ENCODE measurements at regions not wholly inside any gene's neighbourhood (a gene's known extent, or its start where the extent isn't known, plus 50 kb on each side); places are given as distances from the start of the nearest gene placed in this dataset.
"Not testable (repeated sequence)": the region's sequence is repeated elsewhere in the genome, so short reads cannot be mapped to it uniquely, and the experiment has no call there.

GRCh38 chr16:17977260-17977659, 359.3 kb downstream of the NPIPA8 start:
- no peak for DNase-seq

GRCh38 chr16:17972460-17972943, 364.0 kb downstream of the NPIPA8 start:
- DNase-seq, result no peak

DNA sequence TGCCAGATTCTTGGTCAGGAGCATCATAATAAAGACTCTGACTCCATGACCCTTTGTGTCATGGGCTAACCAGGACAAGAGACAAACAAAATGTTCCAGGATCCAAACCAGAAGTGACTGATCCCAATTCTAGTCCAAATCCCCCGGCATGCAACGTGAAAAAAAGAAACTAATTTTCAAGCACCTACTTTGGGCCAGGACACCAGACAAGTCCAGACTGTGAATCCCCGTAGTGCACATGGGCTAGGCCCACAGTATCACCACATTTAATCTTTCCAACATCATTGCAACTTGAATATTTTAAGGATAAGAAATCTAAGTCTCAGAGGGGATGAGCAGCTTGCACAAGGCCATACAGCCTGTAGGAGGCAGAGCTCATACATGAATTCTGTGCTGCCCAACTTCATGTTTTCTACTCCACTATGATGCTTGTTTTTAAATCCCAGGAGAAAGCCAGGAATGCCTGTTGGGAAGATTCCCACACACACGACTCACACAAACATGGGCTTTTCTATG, 365.7 kb downstream of the NPIPA8 start:
- no peak for DNase-seq

DNA sequence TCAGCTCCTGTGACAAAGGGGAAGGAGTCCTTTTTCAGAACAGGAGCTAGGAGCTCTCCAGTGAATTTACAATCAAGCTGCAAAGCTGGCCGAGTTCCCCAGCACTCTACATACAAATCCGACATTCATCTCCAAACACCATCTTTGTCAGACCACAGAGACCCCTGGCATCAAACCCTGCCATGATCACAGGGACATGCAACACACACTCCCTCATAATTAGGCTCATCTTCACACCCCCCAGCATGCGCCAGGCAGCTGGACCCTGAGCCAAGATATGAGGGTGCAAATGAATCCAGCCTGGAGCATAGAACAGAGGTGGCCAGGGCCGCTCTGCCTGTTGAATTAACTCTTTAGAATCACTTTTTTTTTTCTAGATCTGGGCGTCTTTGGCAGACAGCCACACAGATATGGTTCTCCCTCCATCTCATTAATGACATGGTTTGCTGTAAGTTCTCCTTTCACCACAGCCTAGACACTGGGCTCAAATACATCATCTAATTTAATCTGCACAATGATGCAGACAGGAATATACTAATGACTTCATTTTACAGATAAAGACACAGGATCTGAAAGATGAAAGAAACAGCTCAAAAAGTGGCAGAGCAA, 366.3 kb downstream of the NPIPA8 start:
- no peak for DNase-seq

GRCh38 chr16:17965133-17965900, 371.2 kb downstream of the NPIPA8 start:
- no peak for DNase-seq

DNA sequence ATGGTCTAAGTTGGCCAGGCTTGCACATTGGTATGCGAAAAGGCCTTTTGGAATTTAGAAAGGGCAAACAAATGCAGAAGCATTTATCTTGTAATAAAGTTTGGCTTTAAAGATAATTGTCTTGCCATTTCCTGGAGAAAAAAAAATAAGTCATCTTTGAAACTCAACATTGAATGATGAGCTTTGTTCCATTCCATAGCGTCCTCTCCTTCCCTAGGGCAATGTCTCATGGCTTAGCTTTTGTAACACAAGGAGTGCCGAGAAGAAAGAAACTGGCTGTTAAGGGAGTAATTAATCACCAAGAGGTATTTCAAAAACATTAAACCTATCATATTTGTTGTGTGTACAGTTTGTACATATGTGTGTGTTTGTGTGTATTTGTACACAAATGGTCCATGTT, 372.3 kb downstream of the NPIPA8 start:
- no peak for DNase-seq

DNA sequence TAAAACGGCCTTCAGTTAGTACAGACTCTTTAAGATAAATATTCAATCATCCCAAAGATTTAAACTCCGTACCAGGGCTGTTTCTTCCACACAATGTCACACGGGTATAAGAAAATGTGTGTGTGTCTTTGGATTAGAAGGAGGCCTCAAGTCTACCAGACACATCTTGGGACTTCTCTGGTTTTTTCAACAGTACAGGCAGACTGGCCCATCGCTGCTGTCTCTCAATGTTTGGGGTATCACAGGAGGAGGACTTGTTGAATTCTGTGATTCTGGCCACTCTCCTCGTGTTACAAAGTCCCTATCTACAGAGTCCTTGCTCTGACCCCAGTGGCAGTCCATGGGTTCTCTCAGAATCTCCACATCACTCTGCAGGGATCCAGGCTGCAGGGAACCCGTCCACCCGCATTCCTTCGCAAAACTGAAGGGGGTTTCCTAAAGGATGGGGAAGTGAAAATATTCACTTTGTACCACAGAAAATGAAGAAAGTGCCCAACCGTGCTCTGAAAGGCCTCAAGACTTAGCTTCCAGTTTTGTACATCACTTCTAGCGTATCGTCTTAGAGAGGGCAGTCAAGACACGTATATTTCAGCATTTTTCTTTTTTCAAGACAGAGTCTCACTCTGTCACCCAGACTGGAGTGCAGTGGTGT, 373.2 kb downstream of the NPIPA8 start:
- no peak for DNase-seq

DNA sequence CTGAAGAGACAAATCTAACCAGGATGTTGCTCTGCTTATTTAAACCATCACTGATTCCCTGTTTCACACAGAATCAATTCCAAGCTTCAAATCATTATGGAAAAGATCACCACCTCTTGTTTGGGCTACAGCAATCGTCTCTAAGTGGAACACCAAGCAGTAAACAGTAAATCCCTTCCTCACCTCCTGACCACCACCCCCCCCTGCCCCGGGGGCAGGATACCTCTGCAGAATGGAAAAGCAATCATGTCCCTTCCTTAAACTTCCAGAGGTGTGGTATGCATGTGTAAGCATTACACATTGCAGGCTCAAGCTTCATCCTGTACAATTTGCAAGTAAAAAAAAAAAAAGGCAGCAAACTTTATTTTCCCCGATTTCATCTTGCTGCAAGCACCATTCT, 373.8 kb downstream of the NPIPA8 start:
- no peak for DNase-seq

- DNase-seq, result not testable (repeated sequence)
Observed at GRCh38 chr16:17961822-17962221, 374.7 kb downstream of the NPIPA8 start.

DNA sequence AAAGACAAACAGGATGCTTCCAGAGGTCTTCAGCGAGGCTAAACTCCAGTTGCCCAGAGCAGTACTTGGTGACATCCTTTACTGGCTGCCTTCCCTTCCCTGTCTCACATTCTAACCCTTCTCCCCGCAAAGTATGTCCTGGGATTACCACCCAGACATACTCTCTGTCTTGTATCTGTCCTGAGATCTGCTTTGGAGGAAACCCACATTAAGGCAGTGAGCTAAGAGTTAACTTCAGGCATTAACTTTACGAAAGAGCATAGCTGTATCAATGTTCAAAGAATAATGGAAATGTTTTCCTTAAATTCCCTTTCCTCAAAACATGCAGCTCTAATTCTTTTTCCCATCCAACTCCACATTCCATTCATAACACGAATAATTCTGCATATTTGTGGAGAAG, 385.2 kb downstream of the NPIPA8 start:
- DNase-seq, result no peak

- no peak for DNase-seq
Observed at GRCh38 chr16:17949982-17950250, 386.6 kb downstream of the NPIPA8 start.

GRCh38 chr16:17949141-17949981, 387.2 kb downstream of the NPIPA8 start:
- DNase-seq, result no peak

GRCh38 chr16:17947637-17948036, 388.9 kb downstream of the NPIPA8 start:
- DNase-seq, result no peak

GRCh38 chr16:17947165-17947564, 389.4 kb downstream of the NPIPA8 start:
- no peak for DNase-seq

DNA sequence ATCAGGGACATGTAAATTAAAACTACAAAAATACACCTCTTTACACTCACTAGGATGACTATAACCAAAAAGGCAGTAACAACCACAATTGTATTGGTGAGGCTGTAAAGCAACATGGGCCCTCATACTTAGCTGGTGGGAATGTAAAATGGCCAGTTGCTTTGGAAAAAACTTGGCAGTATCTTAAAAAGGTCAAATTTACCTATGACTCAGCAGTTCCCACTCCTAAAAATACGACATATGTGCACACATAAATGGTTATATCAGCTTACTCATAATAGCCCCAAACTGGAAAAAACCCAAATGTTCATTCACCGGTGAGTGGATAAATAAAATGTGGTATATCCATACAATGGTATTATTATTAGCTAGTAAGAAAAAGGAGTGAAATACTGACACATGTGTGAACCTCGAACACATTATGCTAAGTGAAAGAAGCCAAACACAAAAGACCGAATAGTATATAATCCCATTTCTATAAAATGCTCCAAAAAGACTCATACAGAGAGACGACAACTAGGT, 391.4 kb downstream of the NPIPA8 start:
- peak; percentile 29 for DNase-seq

GRCh38 chr16:17944345-17944744, 392.2 kb downstream of the NPIPA8 start:
- no peak for DNase-seq

GRCh38 chr16:17942067-17942466, 394.5 kb downstream of the NPIPA8 start:
- DNase-seq, result no peak

GRCh38 chr16:17940584-17941364, 395.8 kb downstream of the NPIPA8 start:
- DNase-seq, result no peak

DNA sequence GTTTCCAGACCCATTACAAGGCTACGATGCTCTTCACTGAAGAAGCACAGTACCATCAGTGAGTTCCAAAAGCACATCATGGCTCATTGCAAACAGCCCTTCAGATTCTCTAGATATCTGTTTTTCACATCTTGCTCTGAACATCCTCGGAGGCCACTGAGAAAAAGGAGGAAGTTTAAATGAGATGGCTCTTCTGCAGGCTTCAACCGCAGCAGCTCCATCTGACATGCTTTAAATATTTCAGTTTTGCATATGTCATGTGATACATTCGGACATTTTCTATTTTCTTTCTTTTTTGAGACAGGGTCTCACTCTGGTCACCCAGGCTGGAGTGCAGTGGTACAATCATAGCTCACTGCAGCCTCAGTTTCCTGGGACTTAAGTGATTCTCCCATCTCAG, 396.8 kb downstream of the NPIPA8 start:
- no peak for DNase-seq

- DNase-seq, result no peak
Observed at GRCh38 chr16:17939122-17939536, 397.4 kb downstream of the NPIPA8 start.

DNA sequence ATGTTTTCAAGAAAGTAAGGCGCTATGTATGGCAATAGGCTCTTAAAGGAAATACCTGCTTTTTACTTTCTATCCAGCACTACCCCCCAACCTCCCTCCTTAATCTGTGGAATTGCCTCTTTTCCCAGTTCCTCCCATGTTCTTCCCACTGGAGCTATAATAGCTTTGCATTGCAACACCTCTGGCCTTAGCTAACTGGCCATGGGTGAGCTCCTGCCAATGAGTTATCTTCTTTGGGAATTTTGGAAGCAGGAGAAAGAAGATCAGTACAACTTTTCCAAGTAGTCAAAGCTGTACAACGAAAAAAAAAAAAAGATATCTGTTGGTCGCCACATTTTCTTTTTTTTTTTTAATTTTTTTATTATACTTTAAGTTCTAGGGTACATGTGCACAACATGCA, 398.0 kb downstream of the NPIPA8 start:
- no peak for DNase-seq

- DNase-seq, result no peak
Observed at GRCh38 chr16:17936766-17937402, 399.7 kb downstream of the NPIPA8 start.

All from NCI-H2171 (cell line).